Ishikawa (cell line): ENCODE measurements at regions not wholly inside any gene's neighbourhood (a gene's known extent, or its start where the extent isn't known, plus 50 kb on each side); places are given as distances from the start of the nearest gene placed in this dataset.

Source experiments
- CEBPB ChIP-seq: IDR thresholded peaks from 2 replicates; pipeline ENCODE4 v1.6.1; 2012
- CREB1 ChIP-seq: IDR thresholded peaks from 2 replicates; pipeline ENCODE4 v1.6.1; 2012; ENCODE audit warnings: low read depth
- EGR1 ChIP-seq: IDR thresholded peaks from 2 replicates; pipeline ENCODE4 v1.6.1; 2012
- EP300 ChIP-seq: IDR thresholded peaks from 2 replicates; pipeline ENCODE4 v1.6.1; 2012; ENCODE audit warnings: borderline replicate concordance
- FOXM1 ChIP-seq: IDR thresholded peaks from 2 replicates; pipeline ENCODE4 v1.6.1; 2012; ENCODE audit warnings: low read depth, borderline replicate concordance
- MAX ChIP-seq: IDR thresholded peaks from 2 replicates; pipeline ENCODE4 v1.6.1; 2012
- NFIC ChIP-seq: IDR thresholded peaks from 2 replicates; pipeline ENCODE4 v1.6.1; 2012
- RAD21 ChIP-seq: IDR thresholded peaks from 2 replicates; pipeline ENCODE4 v1.6.1; 2012; ENCODE audit warnings: low read depth
- REST ChIP-seq: IDR thresholded peaks from 2 replicates; pipeline ENCODE4 v1.6.1; 2012; ENCODE audit warnings: low read depth, mild to moderate bottlenecking
- TAF1 ChIP-seq: IDR thresholded peaks from 2 replicates; pipeline ENCODE4 v1.6.1; 2012; ENCODE audit warnings: low read depth, mild to moderate bottlenecking
- TCF12 ChIP-seq: IDR thresholded peaks from 2 replicates; pipeline ENCODE4 v1.6.1; 2012; ENCODE audit warnings: low read depth
- TEAD4 ChIP-seq: IDR thresholded peaks from 2 replicates; pipeline ENCODE4 v1.6.1; 2012
- USF1 ChIP-seq: IDR thresholded peaks from 2 replicates; pipeline ENCODE4 v1.6.1; 2012
- YY1 ChIP-seq: IDR thresholded peaks from 2 replicates; pipeline ENCODE4 v1.6.1; 2012; ENCODE audit warnings: low read depth
- ZBTB7A ChIP-seq: IDR thresholded peaks from 2 replicates; pipeline ENCODE4 v1.6.1; 2012; ENCODE audit warnings: low read depth

GRCh38 chr10:28940158-28940888 lies 263.0 kb downstream of the BAMBI start:
- TF ChIP-seq EGR1: no peak
- TF ChIP-seq ZBTB7A: no peak
- no peak for TF ChIP-seq USF1
- no peak for TF ChIP-seq NFIC
- no peak for TF ChIP-seq TAF1
- no peak for TF ChIP-seq MAX
- TF ChIP-seq YY1: no peak
- no peak for TF ChIP-seq FOXM1
- TF ChIP-seq CREB1: no peak
- no peak for TF ChIP-seq RAD21
- no peak for TF ChIP-seq REST
- TF ChIP-seq CEBPB: no peak
- no peak for TF ChIP-seq TCF12

GRCh38 chr10:28942012-28942411 lies 264.7 kb downstream of the BAMBI start:
- TF ChIP-seq RAD21 (no peak), MAX (no peak), EP300 (no peak), REST (no peak), YY1 (no peak), EGR1 (no peak), NFIC (no peak), CEBPB (no peak), CREB1 (no peak), TAF1 (no peak), USF1 (no peak), TEAD4 (no peak)

GRCh38 chr10:28945959-28946358 lies 268.6 kb downstream of the BAMBI start:
- no peak for TF ChIP-seq YY1
- no peak for TF ChIP-seq EP300
- TF ChIP-seq FOXM1: no peak
- no peak for TF ChIP-seq USF1
- TF ChIP-seq ZBTB7A: no peak
- no peak for TF ChIP-seq MAX
- no peak for TF ChIP-seq REST
- no peak for TF ChIP-seq RAD21
- TF ChIP-seq NFIC: no peak
- TF ChIP-seq EGR1: no peak

- TF ChIP-seq EGR1 (no peak), USF1 (no peak), NFIC (no peak), YY1 (no peak), RAD21 (no peak), FOXM1 (no peak), REST (no peak), EP300 (no peak), ZBTB7A (no peak)
Observed at GRCh38 chr10:28946479-28946878, 269.2 kb downstream of the BAMBI start.
